ENCODE measurements at regions not wholly inside any gene's neighbourhood (a gene's known extent, or its start where the extent isn't known, plus 50 kb on each side); places are given as distances from the start of the nearest gene placed in this dataset.

DNA sequence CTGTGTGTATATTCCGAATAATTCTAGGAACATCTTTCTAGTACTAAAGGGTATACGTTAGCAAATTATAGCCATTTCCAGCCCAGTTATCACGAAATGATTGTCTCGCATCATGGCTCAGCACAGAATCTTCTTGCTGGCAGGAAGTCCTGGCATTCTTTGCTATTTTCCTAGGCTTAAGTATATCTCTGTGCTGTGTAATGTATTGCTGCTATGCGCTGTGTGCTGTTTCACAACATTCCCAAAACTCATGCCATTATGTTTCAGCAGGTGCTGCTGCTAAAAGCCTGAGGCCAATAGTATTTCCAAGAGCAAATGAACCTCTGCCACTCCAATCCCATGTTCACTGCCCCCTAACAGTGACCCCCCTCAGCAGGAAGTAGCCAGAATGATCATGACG lies 62.9 kb upstream of the ZNF92 start:
- TF ChIP-seq EZH2 (IDR thresholded peaks at IDR 0.05; ENCODE audit: low read length, missing control alignments) (no peak), CTCF (conservative IDR thresholded peaks at IDR 0.05 in 1 of 2, IDR thresholded peaks at IDR 0.05 in 1 of 2; ENCODE audit: low read depth in 1 of 2, low read length in 2 of 2) (no peak)
